Lower leg skin (tissue), 3 donors: ENCODE measurements at regions not wholly inside any gene's neighbourhood (a gene's known extent, or its start where the extent isn't known, plus 50 kb on each side); places are given as distances from the start of the nearest gene placed in this dataset.

Experiments
- CTCF ChIP-seq, 3 donors: fragments of 450-650 bp; IDR thresholded peaks; one replicate each; pipeline ENCODE4 v1.5.1; 2016; ENCODE audit warnings: antibody characterized with exemption in 3 of 3, mild to moderate bottlenecking in 3 of 3, moderate library complexity in 2 of 3
- POLR2A ChIP-seq, 2 donors: fragments of 450-650 bp; IDR thresholded peaks; one replicate each; pipeline ENCODE4 v1.6.1; 2016 to 2017; ENCODE audit warnings: antibody characterized with exemption in 2 of 2, mild to moderate bottlenecking in 1 of 2, moderate library complexity in 1 of 2

- TF ChIP-seq POLR2A (IDR thresholded peaks at IDR 0.05) (no peak), CTCF (IDR thresholded peaks at IDR 0.05) (no peak)
Measured at GRCh38 chr7:68691261-68692216, 906.7 kb upstream of the AUTS2 start.
